PC-3 (cell line): ENCODE measurements at regions not wholly inside any gene's neighbourhood (a gene's known extent, or its start where the extent isn't known, plus 50 kb on each side); places are given as distances from the start of the nearest gene placed in this dataset.

Experiments used
- ATAC-seq: fragments of 200-7000 bp; cut with Tn5 transposase; 2 replicates; pipeline ENCODE4 v1.9.1; 2020; ENCODE audit warnings: mild to moderate bottlenecking, moderate library complexity
- BruUV-seq: library from RNA; stranded (reverse); fragments of 400-500 nt; replicated peaks from 2 replicates; lab custom pipeline; 2021; lab: Mats Ljungman, UMichigan
- CTCF ChIA-PET: fragments of 300-600 bp; sonication (Branson Sonifier 250); formaldehyde crosslinking; loops from one replicate; lab custom pipeline; 2022; ENCODE audit warnings: antibody characterized with exemption; lab: Charles Lee
- POLR2A ChIA-PET: fragments of 300-600 bp; sonication (Branson Sonifier 250); formaldehyde crosslinking; loops from one replicate; lab custom pipeline; 2022; ENCODE audit warnings: antibody characterized with exemption; ENCODE audit not compliant: unreplicated experiment; lab: Charles Lee
- DNase-seq: peaks from one replicate; pipeline ENCODE4 v3.0.0-alpha.2; 2015
- H2AFZ ChIP-seq: fragments of 300-600 bp; sonication (generic); 2 replicates; pipeline ENCODE4 v1.6.0; 2016; ENCODE audit warnings: antibody characterized with exemption, low read length
- H3F3A ChIP-seq: fragments of 300-600 bp; sonication (generic); one replicate; pipeline ENCODE4 v1.6.0; 2017; ENCODE audit warnings: antibody characterized with exemption, low read length, control low read depth, mild to moderate bottlenecking; ENCODE audit not compliant: unreplicated experiment
- H3K27ac ChIP-seq: fragments of 300-600 bp; sonication (generic); 2 replicates; pipeline ENCODE4 v1.5.1; 2016; ENCODE audit warnings: mild to moderate bottlenecking, low read length
- H3K27me3 ChIP-seq: fragments of 300-600 bp; sonication (generic); 2 replicates; pipeline ENCODE4 v1.6.1; 2016; ENCODE audit warnings: low read length, mixed read lengths
- H3K36me3 ChIP-seq: fragments of 300-600 bp; sonication (generic); 2 replicates; pipeline ENCODE4 v1.6.1; 2016; ENCODE audit warnings: low read depth, mixed run types, low read length, mixed read lengths
- H3K4me1 ChIP-seq: fragments of 300-600 bp; sonication (generic); 2 replicates; pipeline ENCODE4 v1.5.1; 2016; ENCODE audit warnings: low read length; ENCODE audit not compliant: insufficient read depth
- H3K4me2 ChIP-seq: fragments of 300-600 bp; sonication (generic); 2 replicates; pipeline ENCODE4 v1.6.0; 2016; ENCODE audit warnings: low read length
- H3K4me3 ChIP-seq: fragments of 300-600 bp; sonication (generic); 2 replicates; pipeline ENCODE4 v1.5.1; 2016; ENCODE audit warnings: mild to moderate bottlenecking, low read length, mixed read lengths
- H3K79me2 ChIP-seq: fragments of 300-600 bp; sonication (generic); 2 replicates; pipeline ENCODE4 v1.6.1; 2017; ENCODE audit warnings: low read length, mixed read lengths
- H3K9ac ChIP-seq: fragments of 300-600 bp; sonication (generic); 2 replicates; pipeline ENCODE4 v1.6.0; 2016; ENCODE audit warnings: mild to moderate bottlenecking, low read length
- H3K9me2 ChIP-seq: fragments of 300-600 bp; sonication (generic); replicated peaks from 2 replicates; pipeline ENCODE4 v1.6.1; 2016; ENCODE audit warnings: mixed run types, low read length, mixed read lengths
- H3K9me3 ChIP-seq: fragments of 300-600 bp; sonication (generic); 2 replicates; pipeline ENCODE4 v1.6.1; 2016; ENCODE audit warnings: low read length, mixed read lengths
- H4K20me1 ChIP-seq: fragments of 300-600 bp; sonication (generic); 2 replicates; pipeline ENCODE4 v1.6.1; 2016; ENCODE audit warnings: low read length, mixed read lengths
- EZH2 ChIP-seq: fragments of 300-600 bp; sonication (generic); IDR thresholded peaks from one replicate; pipeline ENCODE4 v1.6.1; 2017; ENCODE audit warnings: antibody characterized with exemption, mild to moderate bottlenecking, low read length; ENCODE audit not compliant: unreplicated experiment
- EZH2phosphoT487 ChIP-seq: fragments of 300-600 bp; sonication (generic); IDR thresholded peaks from 2 replicates; pipeline ENCODE4 v1.6.1; 2018; ENCODE audit warnings: mild to moderate bottlenecking, antibody characterized with exemption, low read length, borderline replicate concordance
- intact Hi-C: fragments of 100-400 bp; cut with micrococcal nuclease; formaldehyde crosslinking; loops from 2 replicates; pipeline ENCODE4 v1.9.0; 2023
- TF ChIP-seq, protein P1 (sequence below): fragments of 300-600 bp; sonication (generic); conservative IDR thresholded peaks from 2 replicates; pipeline ENCODE4 v1.5.1; 2017; ENCODE audit warnings: antibody characterized with exemption, low read depth, mild to moderate bottlenecking, low read length

- H3K27me3 ChIP-seq: no peaks in the 10 kb centered on the region
- no peak for ATAC-seq
- H3K9me2 ChIP-seq: no peaks in the 10 kb centered on the region
- DNase-seq: no peak
- no peak overlapping the region for H3K4me3 ChIP-seq
- TF ChIP-seq EZH2 (no peak), EZH2phosphoT487 (no peak)
- TF ChIP-seq, protein P1, sequence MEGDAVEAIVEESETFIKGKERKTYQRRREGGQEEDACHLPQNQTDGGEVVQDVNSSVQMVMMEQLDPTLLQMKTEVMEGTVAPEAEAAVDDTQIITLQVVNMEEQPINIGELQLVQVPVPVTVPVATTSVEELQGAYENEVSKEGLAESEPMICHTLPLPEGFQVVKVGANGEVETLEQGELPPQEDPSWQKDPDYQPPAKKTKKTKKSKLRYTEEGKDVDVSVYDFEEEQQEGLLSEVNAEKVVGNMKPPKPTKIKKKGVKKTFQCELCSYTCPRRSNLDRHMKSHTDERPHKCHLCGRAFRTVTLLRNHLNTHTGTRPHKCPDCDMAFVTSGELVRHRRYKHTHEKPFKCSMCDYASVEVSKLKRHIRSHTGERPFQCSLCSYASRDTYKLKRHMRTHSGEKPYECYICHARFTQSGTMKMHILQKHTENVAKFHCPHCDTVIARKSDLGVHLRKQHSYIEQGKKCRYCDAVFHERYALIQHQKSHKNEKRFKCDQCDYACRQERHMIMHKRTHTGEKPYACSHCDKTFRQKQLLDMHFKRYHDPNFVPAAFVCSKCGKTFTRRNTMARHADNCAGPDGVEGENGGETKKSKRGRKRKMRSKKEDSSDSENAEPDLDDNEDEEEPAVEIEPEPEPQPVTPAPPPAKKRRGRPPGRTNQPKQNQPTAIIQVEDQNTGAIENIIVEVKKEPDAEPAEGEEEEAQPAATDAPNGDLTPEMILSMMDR: no peak
- no TSS peak for BruUV-seq
- no peaks in the 10 kb centered on the region for H3K36me3 ChIP-seq
- no peaks in the 10 kb centered on the region for H3K79me2 ChIP-seq
- CTCF ChIA-PET: no interaction called here
- H3K9ac ChIP-seq: no peak overlapping the region
- H3K9me3 ChIP-seq: no peaks in the 10 kb centered on the region
- H3K27ac ChIP-seq: no peak overlapping the region
- H4K20me1 ChIP-seq: no peaks in the 10 kb centered on the region
- no peaks in the 10 kb centered on the region for H3K4me1 ChIP-seq
- H3F3A ChIP-seq: no peaks in the 10 kb centered on the region
- H2AFZ ChIP-seq: no peak overlapping the region
- intact Hi-C loops: no loop called here
- POLR2A ChIA-PET: no interaction called here
- H3K4me2 ChIP-seq: no peak overlapping the region
Observed at GRCh38 chr13:61913183-61913582, 497.5 kb upstream of the PCDH20 start.

DNA sequence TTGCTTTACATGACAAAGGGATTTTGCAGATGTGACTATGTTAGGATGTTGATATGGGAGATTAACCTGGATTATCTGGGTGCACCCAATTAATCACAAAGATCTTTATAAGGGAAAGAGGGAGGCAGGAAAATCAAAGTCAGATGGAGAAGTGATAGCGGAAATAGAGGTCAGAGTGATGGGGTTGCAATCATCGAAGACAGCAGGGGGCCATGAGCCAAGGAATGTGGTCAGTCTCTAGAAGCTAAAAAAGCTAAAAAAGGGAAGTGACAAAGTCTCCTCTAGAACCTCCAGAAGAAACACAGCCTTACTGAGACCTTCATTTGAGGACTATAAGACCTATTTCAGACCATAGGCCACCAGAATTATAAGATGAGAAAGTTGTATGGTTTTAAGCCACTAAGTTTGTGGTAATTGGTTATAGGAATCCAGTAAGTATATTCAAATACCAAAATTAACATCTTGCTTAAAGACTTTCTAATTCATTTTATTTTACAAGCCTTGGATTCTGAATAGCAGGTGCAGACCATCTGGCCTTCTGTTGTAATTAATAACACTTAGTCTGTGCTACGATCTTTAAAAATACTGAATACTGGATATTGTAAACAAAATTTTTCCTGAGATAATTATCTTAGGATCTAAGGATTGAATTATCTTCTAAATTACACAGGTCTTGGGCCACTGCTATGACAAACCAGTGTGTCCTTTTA, 493.4 kb upstream of the PCDH20 start:
- no peaks in the 10 kb centered on the region for H3K9me3 ChIP-seq
- BruUV-seq: no TSS peak
- no peaks in the 10 kb centered on the region for H3K27me3 ChIP-seq
- H3K4me1 ChIP-seq: no peaks in the 10 kb centered on the region
- ChIA-PET POLR2A (no interaction called here), CTCF (no interaction called here)
- no peaks in the 10 kb centered on the region for H4K20me1 ChIP-seq
- no peak for ATAC-seq
- H3K4me2 ChIP-seq: no peak overlapping the region
- no peak overlapping the region for H3K4me3 ChIP-seq
- H3K27ac ChIP-seq: no peak overlapping the region
- TF ChIP-seq EZH2phosphoT487 (no peak), EZH2 (no peak)
- TF ChIP-seq, protein P1: no peak
- H3F3A ChIP-seq: no peaks in the 10 kb centered on the region
- H2AFZ ChIP-seq: no peak overlapping the region
- DNase-seq: no peak
- H3K36me3 ChIP-seq: no peaks in the 10 kb centered on the region
- H3K9me2 ChIP-seq: no peaks in the 10 kb centered on the region
- no peaks in the 10 kb centered on the region for H3K79me2 ChIP-seq
- intact Hi-C loops: no loop called here
- H3K9ac ChIP-seq: no peak overlapping the region

DNA sequence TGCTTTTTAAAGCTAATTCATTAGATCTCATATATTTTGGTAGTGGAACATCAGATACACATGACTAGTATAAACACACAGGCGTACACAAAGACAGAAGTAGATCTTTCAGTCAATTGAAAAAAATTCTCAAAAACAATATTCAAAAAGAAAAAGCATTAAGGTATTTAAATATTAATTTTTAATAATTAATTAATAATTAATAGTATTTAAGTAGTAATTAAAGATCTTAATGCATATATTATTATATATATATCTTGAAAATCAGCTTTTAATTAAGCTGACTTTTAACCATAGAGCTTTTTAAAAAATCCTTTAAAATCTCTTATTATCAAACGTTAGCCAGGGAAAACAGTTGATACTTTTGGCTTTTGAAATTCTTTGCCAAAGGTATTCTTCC, 489.4 kb upstream of the PCDH20 start:
- Histone ChIP-seq H3K27me3 (no peaks in the 10 kb centered on the region), H3K36me3 (no peaks in the 10 kb centered on the region), H3K9ac (no peak overlapping the region), H3F3A (no peaks in the 10 kb centered on the region), H3K9me2 (no peaks in the 10 kb centered on the region), H3K9me3 (no peaks in the 10 kb centered on the region), H3K4me1 (no peaks in the 10 kb centered on the region), H3K4me3 (no peak overlapping the region), H3K79me2 (no peaks in the 10 kb centered on the region), H2AFZ (no peak overlapping the region), H4K20me1 (no peaks in the 10 kb centered on the region), H3K4me2 (no peak overlapping the region), H3K27ac (no peak overlapping the region)
- TF ChIP-seq EZH2phosphoT487: no peak
- TF ChIP-seq, protein P1: no peak
- no peak for TF ChIP-seq EZH2
- no peak for DNase-seq
- ChIA-PET POLR2A (no interaction called here), CTCF (no interaction called here)
- intact Hi-C loops: no loop called here
- no peak for ATAC-seq
- BruUV-seq: no TSS peak
